ENCODE measurements at regions not wholly inside any gene's neighbourhood (a gene's known extent, or its start where the extent isn't known, plus 50 kb on each side); places are given as distances from the start of the nearest gene placed in this dataset.
A peak's percentile ranks its signal among the peaks of the same experiment; 100 is the strongest.

DNA sequence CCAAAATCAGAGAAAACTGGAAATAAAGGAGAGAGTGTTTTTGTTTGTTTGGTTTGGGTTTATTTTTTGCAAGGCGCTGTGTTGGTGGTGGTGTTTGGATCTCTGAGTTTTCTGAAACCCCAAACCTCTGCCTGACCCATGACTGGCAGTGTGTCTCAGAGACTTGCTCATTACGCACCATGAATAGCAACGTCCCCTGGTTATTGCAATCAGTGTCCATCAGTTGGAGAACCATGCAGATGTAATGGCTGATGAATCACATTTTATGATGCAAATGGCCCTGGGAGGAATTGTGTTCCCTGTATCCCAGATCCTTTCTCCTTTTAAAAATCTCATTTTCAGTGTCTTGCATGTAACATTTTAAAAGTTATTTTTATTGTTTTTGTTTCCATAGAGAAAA, 362.8 kb downstream of the PMP22 start:
- no peak overlapping the region for H3K4me3 ChIP-seq (ENCODE audit: low read depth, low read length)
- H3K27ac ChIP-seq: no peak overlapping the region
- no peaks in the 10 kb centered on the region for H3K9me3 ChIP-seq (ENCODE audit: severe bottlenecking)
- H3K36me3 ChIP-seq: no peaks in the 10 kb centered on the region
- TF ChIP-seq, protein P1, sequence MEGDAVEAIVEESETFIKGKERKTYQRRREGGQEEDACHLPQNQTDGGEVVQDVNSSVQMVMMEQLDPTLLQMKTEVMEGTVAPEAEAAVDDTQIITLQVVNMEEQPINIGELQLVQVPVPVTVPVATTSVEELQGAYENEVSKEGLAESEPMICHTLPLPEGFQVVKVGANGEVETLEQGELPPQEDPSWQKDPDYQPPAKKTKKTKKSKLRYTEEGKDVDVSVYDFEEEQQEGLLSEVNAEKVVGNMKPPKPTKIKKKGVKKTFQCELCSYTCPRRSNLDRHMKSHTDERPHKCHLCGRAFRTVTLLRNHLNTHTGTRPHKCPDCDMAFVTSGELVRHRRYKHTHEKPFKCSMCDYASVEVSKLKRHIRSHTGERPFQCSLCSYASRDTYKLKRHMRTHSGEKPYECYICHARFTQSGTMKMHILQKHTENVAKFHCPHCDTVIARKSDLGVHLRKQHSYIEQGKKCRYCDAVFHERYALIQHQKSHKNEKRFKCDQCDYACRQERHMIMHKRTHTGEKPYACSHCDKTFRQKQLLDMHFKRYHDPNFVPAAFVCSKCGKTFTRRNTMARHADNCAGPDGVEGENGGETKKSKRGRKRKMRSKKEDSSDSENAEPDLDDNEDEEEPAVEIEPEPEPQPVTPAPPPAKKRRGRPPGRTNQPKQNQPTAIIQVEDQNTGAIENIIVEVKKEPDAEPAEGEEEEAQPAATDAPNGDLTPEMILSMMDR (IDR thresholded peaks at IDR 0.05; ENCODE audit: low read depth, low read length): no peak
- no peaks in the 10 kb centered on the region for H3K27me3 ChIP-seq (ENCODE audit: insufficient read depth, low read depth, severe bottlenecking)
- DNase-seq: no peak

DNA sequence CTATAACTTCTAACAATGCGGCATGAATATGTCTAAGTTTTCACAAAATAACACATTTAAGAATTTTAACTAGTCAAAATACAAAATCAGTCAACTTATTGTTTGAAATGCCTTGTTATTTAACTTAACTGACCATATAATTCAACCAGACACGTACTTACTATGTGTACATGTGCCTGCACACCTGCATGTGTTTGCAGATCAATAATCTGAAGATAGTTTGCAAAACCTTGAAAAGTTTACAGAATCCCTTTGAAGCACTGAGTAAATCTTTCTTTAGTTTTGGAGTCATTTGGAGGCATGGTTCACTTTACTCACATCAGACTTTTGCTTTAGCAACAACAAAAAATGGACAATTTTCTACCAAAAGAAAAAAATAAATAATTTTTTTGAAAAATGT, 363.8 kb downstream of the PMP22 start:
- Histone ChIP-seq H3K4me3 (ENCODE audit: low read depth, low read length) (no peak overlapping the region), H3K36me3 (no peaks in the 10 kb centered on the region), H3K27ac (no peak overlapping the region), H3K27me3 (ENCODE audit: insufficient read depth, low read depth, severe bottlenecking) (no peaks in the 10 kb centered on the region), H3K9me3 (ENCODE audit: severe bottlenecking) (no peaks in the 10 kb centered on the region)
- no peak for DNase-seq
- TF ChIP-seq, protein P1 (IDR thresholded peaks at IDR 0.05; ENCODE audit: low read depth, low read length): no peak

DNA sequence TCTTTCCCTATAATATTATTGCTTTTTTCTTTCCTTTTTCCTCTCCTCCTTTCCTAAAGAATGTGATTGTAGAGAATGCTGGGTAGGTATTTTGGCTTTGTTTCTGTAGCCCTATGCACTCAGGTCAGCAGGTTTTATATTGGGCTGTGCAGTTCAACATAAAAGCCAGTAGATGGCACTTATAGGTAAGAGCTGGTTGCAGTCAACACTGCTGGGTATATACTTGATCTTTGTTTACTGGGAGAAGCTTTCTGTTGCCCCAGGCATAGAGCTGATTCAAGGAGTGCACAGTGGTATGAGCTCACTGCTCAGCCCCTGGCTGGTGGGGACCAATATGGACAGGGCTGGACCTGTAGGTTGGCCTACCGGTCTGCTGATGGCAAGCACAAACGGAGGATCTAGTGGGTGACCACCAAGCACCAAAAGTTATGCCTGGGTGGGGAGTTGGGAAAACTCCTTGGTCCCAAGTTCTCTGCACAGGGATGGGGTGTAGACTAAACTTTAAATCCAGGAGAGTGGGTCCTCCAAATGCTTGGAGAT, 378.9 kb downstream of the PMP22 start:
- Histone ChIP-seq H3K9me3 (ENCODE audit: severe bottlenecking) (no peaks in the 10 kb centered on the region), H3K36me3 (no peaks in the 10 kb centered on the region), H3K4me3 (ENCODE audit: low read depth, low read length) (no peak overlapping the region), H3K27me3 (ENCODE audit: insufficient read depth, low read depth, severe bottlenecking) (no peaks in the 10 kb centered on the region), H3K27ac (no peak overlapping the region)
- DNase-seq: peak; percentile 6
- TF ChIP-seq, protein P1 (IDR thresholded peaks at IDR 0.05; ENCODE audit: low read depth, low read length): peak; percentile 67

DNA sequence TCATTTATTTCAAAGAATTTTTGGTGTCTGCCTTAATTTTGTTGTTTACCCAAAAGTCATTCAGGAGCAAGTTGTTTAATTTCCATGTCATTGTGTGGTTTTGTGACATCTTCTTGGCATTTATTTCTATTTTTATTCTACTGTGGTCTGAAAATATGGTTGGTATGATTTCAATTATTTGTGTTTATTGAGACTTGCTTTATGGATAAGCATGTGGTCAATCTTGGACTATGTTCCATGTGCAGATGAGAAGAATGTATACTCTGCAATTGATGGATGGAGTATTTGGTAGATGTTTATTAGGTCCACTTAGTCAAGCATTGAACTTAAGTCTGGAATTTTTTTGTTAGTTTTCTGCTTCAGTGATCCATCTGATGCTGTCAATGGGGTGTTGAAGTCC, 383.0 kb downstream of the PMP22 start:
- Histone ChIP-seq H3K27ac (no peak overlapping the region), H3K27me3 (ENCODE audit: insufficient read depth, low read depth, severe bottlenecking) (no peaks in the 10 kb centered on the region), H3K4me3 (ENCODE audit: low read depth, low read length) (no peak overlapping the region), H3K36me3 (no peaks in the 10 kb centered on the region), H3K9me3 (ENCODE audit: severe bottlenecking) (no peaks in the 10 kb centered on the region)
- DNase-seq: no peak
- TF ChIP-seq, protein P1 (IDR thresholded peaks at IDR 0.05; ENCODE audit: low read depth, low read length): no peak

DNA sequence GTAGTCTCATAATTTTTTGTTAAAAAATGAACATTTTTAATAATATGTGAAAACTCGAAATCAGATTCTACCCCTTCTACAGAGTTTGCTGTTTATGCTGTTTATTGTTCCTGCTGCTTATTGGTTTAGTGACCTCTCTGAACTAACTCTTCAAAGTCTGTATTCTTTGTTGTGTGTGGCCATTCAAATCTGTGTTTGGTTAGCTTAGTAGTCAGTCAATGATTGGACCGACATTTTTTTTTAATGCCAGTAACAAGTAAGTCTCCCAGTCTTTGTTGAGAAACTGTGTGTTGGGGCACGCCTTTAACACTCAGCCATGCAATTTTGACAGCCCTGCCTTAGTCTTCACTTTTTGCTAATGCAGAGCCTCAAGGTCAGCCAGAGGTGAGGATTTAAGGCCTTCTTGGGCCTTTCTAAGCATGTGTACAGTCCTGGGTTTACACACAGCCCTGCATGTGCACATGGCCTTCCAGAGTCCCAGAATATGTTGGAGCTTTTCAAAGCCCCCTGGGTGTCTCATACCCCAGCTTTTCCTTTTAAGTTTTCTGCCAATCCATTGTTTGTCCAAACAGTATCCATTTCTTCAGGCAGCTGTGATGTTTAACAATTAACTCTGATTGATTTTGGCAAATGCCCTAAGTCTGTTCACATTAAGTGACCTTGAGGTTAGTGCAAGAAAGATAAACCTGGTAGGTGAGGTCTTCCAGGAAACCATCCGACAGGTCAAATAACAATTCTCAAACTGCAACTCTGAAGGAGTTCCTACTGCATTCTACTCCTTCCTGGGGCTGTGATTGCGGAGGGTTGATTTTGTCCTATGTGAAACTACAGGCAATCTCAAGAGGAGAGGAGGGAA, 389.3 kb downstream of the PMP22 start:
- TF ChIP-seq, protein P1 (IDR thresholded peaks at IDR 0.05; ENCODE audit: low read depth, low read length): no peak
- Histone ChIP-seq H3K27ac (no peak overlapping the region), H3K36me3 (no peaks in the 10 kb centered on the region), H3K4me3 (ENCODE audit: low read depth, low read length) (no peak overlapping the region), H3K9me3 (ENCODE audit: severe bottlenecking) (no peaks in the 10 kb centered on the region), H3K27me3 (ENCODE audit: insufficient read depth, low read depth, severe bottlenecking) (no peaks in the 10 kb centered on the region)
- no peak for DNase-seq

Measured in WERI-Rb-1 (cell line).